GM12873 (cell line): ENCODE measurements at regions not wholly inside any gene's neighbourhood (a gene's known extent, or its start where the extent isn't known, plus 50 kb on each side); places are given as distances from the start of the nearest gene placed in this dataset.

Experiments used
- TF ChIP-seq, protein P1 (sequence below): IDR thresholded peaks from 2 replicates; pipeline ENCODE4 v1.5.1; 2012; ENCODE audit warnings: low read depth, mild to moderate bottlenecking, moderate library complexity, low read length, control low read depth; ENCODE audit not compliant: insufficient read depth; ENCODE audit errors: missing control alignments

DNA sequence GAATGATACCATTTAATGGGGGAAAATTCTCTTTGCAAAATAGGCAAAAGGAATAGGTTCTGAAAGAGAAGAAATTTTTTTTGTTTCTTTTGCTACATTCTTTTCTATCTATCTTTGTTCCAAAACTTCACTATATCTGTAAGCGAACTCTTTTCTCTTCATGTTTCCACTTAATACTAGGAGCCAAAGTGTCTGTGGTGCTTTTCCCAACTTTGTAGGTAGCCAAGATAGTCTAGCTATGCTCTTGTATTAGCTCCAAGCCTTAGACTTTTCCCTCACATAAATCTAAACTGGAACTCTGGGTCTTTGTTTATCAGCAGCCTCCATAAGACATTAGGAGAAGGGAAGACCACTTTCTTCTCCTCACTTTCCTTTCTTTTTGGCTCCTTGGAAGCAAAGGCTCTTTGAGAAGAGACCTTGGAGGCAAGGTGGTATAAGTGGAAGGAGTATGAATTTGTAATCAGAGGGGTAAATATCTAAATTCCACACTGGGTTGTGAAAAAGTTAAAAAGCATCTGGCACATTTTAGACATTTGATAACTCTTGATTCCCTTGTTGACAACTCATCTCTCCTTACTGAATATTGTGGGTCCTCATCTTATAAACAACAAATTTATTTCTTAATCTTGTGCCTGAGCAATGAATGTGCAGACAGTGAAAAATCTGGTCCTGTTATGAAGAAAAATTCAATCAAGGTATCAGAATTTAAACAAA, 130.0 kb downstream of the EHF start:
- TF ChIP-seq, protein P1, sequence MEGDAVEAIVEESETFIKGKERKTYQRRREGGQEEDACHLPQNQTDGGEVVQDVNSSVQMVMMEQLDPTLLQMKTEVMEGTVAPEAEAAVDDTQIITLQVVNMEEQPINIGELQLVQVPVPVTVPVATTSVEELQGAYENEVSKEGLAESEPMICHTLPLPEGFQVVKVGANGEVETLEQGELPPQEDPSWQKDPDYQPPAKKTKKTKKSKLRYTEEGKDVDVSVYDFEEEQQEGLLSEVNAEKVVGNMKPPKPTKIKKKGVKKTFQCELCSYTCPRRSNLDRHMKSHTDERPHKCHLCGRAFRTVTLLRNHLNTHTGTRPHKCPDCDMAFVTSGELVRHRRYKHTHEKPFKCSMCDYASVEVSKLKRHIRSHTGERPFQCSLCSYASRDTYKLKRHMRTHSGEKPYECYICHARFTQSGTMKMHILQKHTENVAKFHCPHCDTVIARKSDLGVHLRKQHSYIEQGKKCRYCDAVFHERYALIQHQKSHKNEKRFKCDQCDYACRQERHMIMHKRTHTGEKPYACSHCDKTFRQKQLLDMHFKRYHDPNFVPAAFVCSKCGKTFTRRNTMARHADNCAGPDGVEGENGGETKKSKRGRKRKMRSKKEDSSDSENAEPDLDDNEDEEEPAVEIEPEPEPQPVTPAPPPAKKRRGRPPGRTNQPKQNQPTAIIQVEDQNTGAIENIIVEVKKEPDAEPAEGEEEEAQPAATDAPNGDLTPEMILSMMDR, result no peak

DNA sequence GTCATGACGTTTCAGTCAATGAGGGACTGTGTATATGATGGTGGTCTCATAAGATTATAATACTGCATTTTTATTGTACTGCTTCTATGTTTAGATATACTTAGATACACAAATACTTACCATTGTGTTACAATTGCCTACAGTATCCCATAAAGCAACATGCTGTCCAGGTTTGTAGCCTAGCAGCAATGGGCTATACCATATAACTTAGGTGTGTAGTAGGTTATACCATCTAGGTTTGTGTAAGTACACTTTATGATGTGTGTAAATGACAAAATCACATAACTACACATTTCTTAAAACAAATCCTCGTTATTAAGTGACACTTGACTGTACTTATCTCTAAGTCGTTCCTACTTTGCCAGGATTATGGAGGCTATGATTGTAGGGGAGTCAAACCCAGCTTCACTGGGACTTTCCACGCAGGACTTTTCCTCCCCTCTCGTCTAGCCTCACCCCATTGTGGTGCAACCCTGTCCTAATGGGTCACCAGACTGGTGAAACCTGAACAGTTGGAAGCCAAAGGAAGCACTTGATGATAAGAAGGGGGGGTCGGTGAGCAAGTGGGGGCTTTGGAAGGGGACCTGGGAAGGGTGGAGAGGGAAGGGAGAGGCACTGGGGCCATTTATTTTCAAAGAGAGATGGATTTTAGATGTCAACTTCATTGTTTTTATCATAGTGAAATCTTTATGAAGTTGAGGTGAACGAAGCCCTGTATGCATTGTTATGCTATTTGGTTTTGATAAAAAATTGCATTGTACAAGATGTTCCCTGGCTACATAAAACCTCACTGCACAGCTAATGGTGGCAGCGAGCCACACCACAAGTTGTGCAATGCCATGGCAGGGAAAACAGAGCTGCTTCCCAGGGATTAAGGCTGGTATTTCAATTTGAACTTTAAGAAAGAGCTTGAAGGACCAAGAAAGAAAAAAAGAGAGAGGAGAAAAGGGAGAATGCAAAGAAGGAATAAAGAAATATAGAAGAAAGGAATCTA, 129.1 kb downstream of the EHF start:
- TF ChIP-seq, protein P1, result no peak

DNA sequence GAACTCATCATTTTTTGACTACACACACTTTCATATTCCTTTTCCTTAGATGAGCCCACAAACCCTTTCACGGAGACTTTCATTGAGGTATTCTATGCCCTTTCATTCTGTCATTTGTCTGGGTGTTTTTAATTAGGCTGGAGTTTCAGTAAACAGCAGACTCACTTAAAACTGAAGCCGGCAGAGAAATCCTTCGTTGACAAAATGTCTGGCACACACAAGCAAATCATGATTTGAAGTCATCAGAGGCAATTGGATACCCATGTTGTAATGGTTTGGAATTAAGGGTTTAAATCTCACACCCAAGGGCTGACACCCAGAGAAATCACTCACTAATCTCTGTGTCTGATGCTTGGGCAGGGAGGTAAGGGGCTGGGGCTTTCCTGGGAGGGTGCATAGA, 127.1 kb downstream of the EHF start:
- TF ChIP-seq, protein P1, result no peak

DNA sequence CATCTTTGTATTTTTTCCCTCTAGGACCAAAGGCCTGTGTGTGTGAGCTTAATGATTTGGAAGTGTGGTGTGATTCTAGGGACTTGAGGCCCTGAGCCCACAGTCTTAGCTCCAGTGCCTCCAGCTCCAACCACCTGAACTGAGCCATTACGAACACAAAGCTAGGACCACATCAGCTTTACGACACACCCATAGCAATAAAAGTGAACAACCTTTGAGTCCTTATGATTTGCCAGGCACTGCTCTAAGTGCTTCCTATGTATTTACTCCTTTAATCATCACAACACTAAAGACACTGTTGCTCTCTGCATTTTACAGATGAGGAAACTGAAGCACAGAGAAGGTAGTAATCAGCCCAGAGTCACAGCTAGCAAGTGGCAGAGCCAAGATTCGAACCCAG, 126.4 kb downstream of the EHF start:
- TF ChIP-seq, protein P1, result no peak

DNA sequence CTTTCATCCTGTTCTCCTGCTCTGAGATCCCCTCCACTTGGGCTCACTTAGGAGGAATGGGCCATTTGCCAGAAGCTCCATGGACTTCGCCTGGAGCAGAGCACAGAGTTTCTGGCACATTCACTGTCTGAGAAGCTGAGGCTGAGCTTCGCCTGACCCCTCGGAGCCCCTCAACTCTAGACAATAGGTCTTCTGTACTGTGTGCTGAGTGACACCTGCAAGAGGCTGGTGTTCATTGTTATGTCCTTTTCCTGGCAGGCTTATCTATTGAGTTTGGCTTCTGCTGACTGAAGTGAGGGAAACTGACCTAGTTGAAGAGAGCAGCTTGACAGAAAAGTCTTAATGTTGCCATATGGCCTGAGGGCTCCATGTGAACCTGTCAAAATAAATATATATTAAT, 124.3 kb downstream of the EHF start:
- TF ChIP-seq, protein P1, result no peak

DNA sequence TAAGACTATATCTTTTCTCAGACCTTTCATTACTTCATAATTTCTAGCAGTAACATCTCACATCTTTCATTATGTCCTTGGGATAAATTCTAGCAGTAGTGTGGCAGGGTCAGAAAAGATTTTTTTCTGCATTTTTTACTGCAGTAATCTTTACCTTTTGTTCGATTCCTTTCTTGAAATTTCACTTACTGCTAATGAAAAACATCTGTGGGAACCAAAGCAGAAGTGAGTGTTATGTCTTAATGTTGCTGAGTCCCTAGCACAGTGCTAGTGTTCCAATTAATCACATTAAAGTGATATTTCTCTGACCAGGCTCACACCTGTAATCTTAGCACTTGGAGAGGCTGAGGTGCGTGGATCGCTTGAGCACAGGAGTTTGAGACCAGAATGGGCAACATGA, 123.6 kb downstream of the EHF start:
- TF ChIP-seq, protein P1, result no peak

DNA sequence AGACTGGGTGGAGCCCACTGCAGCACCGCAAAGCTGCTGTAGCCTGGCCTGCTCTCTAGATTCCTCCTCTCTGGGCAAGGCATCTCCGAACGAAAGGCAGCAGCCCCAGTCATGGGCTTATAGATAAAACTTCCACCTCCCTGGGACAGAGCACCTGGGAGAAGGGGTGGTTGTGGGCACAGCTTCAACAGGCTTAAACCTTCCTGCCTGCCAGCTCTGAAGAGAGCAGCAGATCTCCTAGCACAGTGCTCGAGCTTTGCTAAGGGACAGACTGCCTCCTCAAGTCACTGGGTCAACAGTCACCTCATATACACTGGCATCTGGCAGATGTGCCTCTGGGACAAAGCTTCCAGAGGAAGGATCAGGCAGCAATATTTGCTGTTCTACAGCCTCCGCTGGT, 117.3 kb downstream of the EHF start:
- TF ChIP-seq, protein P1, result no peak
